Activated T-cell treated with anti-CD3 and anti-CD28 coated beads for 48 hours (primary cell): ENCODE measurements at regions not wholly inside any gene's neighbourhood (a gene's known extent, or its start where the extent isn't known, plus 50 kb on each side); places are given as distances from the start of the nearest gene placed in this dataset.

ENCODE experiments used
- DNase-seq: peaks from one replicate; pipeline ENCODE4 v3.0.0-alpha.2; 2020; ENCODE audit warnings: low read depth

DNA sequence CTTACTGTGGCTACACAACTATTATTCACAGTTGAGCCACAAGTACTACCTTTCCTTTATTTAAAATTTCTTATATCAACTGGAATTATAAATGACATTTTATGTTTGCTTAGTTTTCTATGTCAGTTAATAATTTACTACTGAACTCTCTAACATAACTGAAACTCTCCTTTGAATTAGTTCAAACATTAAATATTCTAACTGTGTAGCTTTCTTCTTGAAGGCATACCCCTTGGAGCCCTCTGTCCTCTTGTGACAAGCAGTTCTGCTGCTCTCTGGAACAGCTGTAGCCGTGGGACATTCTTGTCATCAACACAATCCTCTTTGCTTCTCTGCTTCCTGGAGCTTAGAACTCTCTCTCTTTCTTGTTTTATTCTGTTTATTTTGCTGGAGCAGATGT lies 244.8 kb downstream of the NHLRC3 start:
- no peak for DNase-seq

- DNase-seq, result no peak
These were observed 246.6 kb downstream of the NHLRC3 start for GRCh38 chr13:39284801-39285388.
